ENCODE measurements at regions not wholly inside any gene's neighbourhood (a gene's known extent, or its start where the extent isn't known, plus 50 kb on each side); places are given as distances from the start of the nearest gene placed in this dataset.

- intact Hi-C loops (cut with micrococcal nuclease) = loop anchor here (1.0 to 5.0 kb wide), 7 partner anchors 43 to 230 kb away; partner anchors contain the start of gene SLC38A2
- Histone ChIP-seq H3K9me2 (ENCODE audit: insufficient read depth) (no peaks in the 10 kb centered on the region), H3K9ac (ENCODE audit: low read length) (peak overlapping the region; percentile 59), H3K4me3 (replicated peaks in 1 of 2; ENCODE audit: low read depth in 1 of 2, low read length in 2 of 2) (peak overlapping the region in 1 of 2 experiments; percentile 38; a peak in 2 of 4 replicates), H3K27ac (ENCODE audit: low read depth, low read length) (peak overlapping the region; percentile 76), H3K79me2 (ENCODE audit: insufficient read depth, low read length) (peaks cover 5% of the 10 kb centered on the region; the same call in 1 of the 2 replicates), H4K20me1 (ENCODE audit: insufficient read depth) (no peaks in the 10 kb centered on the region), H2AFZ (ENCODE audit: low read depth, low read length, poor library complexity, severe bottlenecking) (no peak overlapping the region), H3K4me2 (ENCODE audit: low read length) (peak overlapping the region; percentile 76), H3K4me1 (ENCODE audit: control insufficient read depth in 1 of 2, insufficient read depth in 2 of 2, low read length in 2 of 2) (peaks cover 67 to 71% of the 10 kb centered on the region in 2 experiments), H3K27me3 (ENCODE audit: insufficient read depth, low read length) (no peaks in the 10 kb centered on the region), H3K9me3 (ENCODE audit: control insufficient read depth in 1 of 2, insufficient read depth in 1 of 2, low read depth in 1 of 2, low read length in 2 of 2) (no peaks in the 10 kb centered on the region), H3K36me3 (ENCODE audit: control insufficient read depth in 1 of 2, insufficient read depth in 2 of 2, low read length in 2 of 2) (no peaks in the 10 kb centered on the region)
- DNase-seq (ENCODE audit: low read depth, low spot score) = peak; percentile 92
- CTCF ChIA-PET = no interaction called here
- BruUV-seq (replicated peaks) = no TSS peak
- POLR2A ChIA-PET = interaction anchor here (0.7 to 3.4 kb wide), 9 partner anchors 11 to 125 kb away, joined by 3 to 24 read pairs (median 7); no protein-coding TSS in a partner anchor
- RAD21 ChIA-PET (ENCODE audit: low non-redundant PET in 1 of 2, low total read pairs in 2 of 2, uncharacterized antibody in 2 of 2, unreplicated experiment in 2 of 2) = interaction anchor here in 1 of 2 experiments (1.0 kb wide), 1 partner anchor 123 kb away, joined by 8 read pairs; no protein-coding TSS in a partner anchor
- ATAC-seq = peak; percentile 65
- TF ChIP-seq YY1 (IDR thresholded peaks at IDR 0.05; ENCODE audit: extremely low read depth, insufficient replicate concordance, low read depth, low read length) = peak; percentile 37
- peak; percentile 87 for TF ChIP-seq SIN3A (IDR thresholded peaks at IDR 0.05; ENCODE audit: low read depth)
- no peak for TF ChIP-seq EZH2 (IDR thresholded peaks at IDR 0.05)
- TF ChIP-seq MAX (IDR thresholded peaks at IDR 0.05) = peak; percentile 73
- TF ChIP-seq ZBTB33 (IDR thresholded peaks at IDR 0.05; ENCODE audit: extremely low read depth, insufficient replicate concordance, low read length) = peak; percentile 80
- TF ChIP-seq REST (IDR thresholded peaks at IDR 0.05; ENCODE audit: low read depth) = no peak
- TF ChIP-seq RAD21 (IDR thresholded peaks at IDR 0.05; ENCODE audit: low read depth) = peak; percentile 41
- TF ChIP-seq EZH2phosphoT487 (IDR thresholded peaks at IDR 0.05; ENCODE audit: borderline replicate concordance) = no peak
- TF ChIP-seq FOSL1 (IDR thresholded peaks at IDR 0.05; ENCODE audit: low read depth) = peak; percentile 98
- TF ChIP-seq SRF (IDR thresholded peaks at IDR 0.05; ENCODE audit: low read depth) = peak; percentile 84
- TF ChIP-seq ZNF274 (IDR thresholded peaks at IDR 0.05; ENCODE audit: low read depth, low read length) = no peak
- TF ChIP-seq JUND (IDR thresholded peaks at IDR 0.05) = peak; percentile 96
- TF ChIP-seq CBX3 (IDR thresholded peaks at IDR 0.05; ENCODE audit: low read depth) = peak; percentile 87
- TF ChIP-seq, protein P1, sequence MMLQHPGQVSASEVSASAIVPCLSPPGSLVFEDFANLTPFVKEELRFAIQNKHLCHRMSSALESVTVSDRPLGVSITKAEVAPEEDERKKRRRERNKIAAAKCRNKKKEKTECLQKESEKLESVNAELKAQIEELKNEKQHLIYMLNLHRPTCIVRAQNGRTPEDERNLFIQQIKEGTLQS (IDR thresholded peaks at IDR 0.05) = peak; percentile 94
- TF ChIP-seq POLR2AphosphoS5 (IDR thresholded peaks at IDR 0.05; ENCODE audit: low read depth, low read length) = peak; percentile 68
- peak; percentile 87 for TF ChIP-seq TCF7L2 (IDR thresholded peaks at IDR 0.05; ENCODE audit: borderline replicate concordance, extremely low read depth, insufficient read depth, insufficient read length)
- no peak for TF ChIP-seq ZFX (IDR thresholded peaks at IDR 0.05)
- TF ChIP-seq SP1 (IDR thresholded peaks at IDR 0.05; ENCODE audit: low read depth) = peak; percentile 98
- peak; percentile 40; the same call in 1 of the 2 replicates for TF ChIP-seq EGR1 (IDR thresholded peaks at IDR 0.05; ENCODE audit: low read depth)
- peak; percentile 6; the same call in 1 of the 2 replicates for TF ChIP-seq ELF1 (IDR thresholded peaks at IDR 0.05; ENCODE audit: borderline replicate concordance, low read depth)
These were observed 57.9 kb upstream of the SLC38A2 start for GRCh38 chr12:46430340-46430948.

Data from HCT116 (cell line).